H9 (cell line): ENCODE measurements at regions not wholly inside any gene's neighbourhood (a gene's known extent, or its start where the extent isn't known, plus 50 kb on each side); places are given as distances from the start of the nearest gene placed in this dataset.
A peak's percentile ranks its signal among the peaks of the same experiment; 100 is the strongest.

Source experiments
- DNase-seq: peaks from one replicate; pipeline ENCODE4 v3.0.0-alpha.2; 2017
- H2AFZ ChIP-seq: one replicate; pipeline ENCODE4 v1.6.1; 2013; ENCODE audit warnings: mild to moderate bottlenecking, low read length, control low read depth, moderate library complexity
- H2AK5ac ChIP-seq: 2 replicates; pipeline ENCODE4 v1.6.1; 2013; ENCODE audit warnings: low read length, control low read depth, mixed read lengths; ENCODE audit not compliant: insufficient read length
- H2BK120ac ChIP-seq: one replicate; pipeline ENCODE4 v1.6.1; 2013; ENCODE audit warnings: low read depth, mild to moderate bottlenecking, low read length, control low read depth, inconsistent platforms; ENCODE audit not compliant: poor library complexity, severe bottlenecking
- H2BK12ac ChIP-seq: 2 replicates; pipeline ENCODE4 v1.6.1; 2013; ENCODE audit warnings: low read length, control low read depth, mixed read lengths, low read depth; ENCODE audit not compliant: insufficient read length
- H2BK15ac ChIP-seq: 2 replicates; pipeline ENCODE4 v1.6.1; 2013; ENCODE audit warnings: low read depth, low read length, control low read depth
- H2BK20ac ChIP-seq: one replicate; pipeline ENCODE4 v1.6.1; 2013; ENCODE audit warnings: low read depth, mild to moderate bottlenecking, low read length, control low read depth, inconsistent platforms; ENCODE audit not compliant: poor library complexity, severe bottlenecking
- H2BK5ac ChIP-seq: 2 replicates; pipeline ENCODE4 v1.6.1; 2013; ENCODE audit warnings: low read length, control low read depth, mixed read lengths; ENCODE audit not compliant: insufficient read length
- H3K14ac ChIP-seq: 2 replicates; pipeline ENCODE4 v1.6.1; 2013; ENCODE audit warnings: low read length, control low read depth; ENCODE audit not compliant: insufficient read depth
- H3K18ac ChIP-seq: 2 replicates; pipeline ENCODE4 v1.6.1; 2013; ENCODE audit warnings: low read depth, mild to moderate bottlenecking, mixed read lengths, low read length, control low read depth; ENCODE audit not compliant: insufficient read length
- H3K23ac ChIP-seq: 2 replicates; pipeline ENCODE4 v1.6.1; 2013; ENCODE audit warnings: low read length, control low read depth, mixed read lengths, low read depth; ENCODE audit not compliant: insufficient read length
- H3K23me2 ChIP-seq: 2 replicates; pipeline ENCODE4 v1.6.1; 2013; ENCODE audit warnings: low read depth, mild to moderate bottlenecking, mixed read lengths, low read length, control low read depth; ENCODE audit not compliant: insufficient read length, poor library complexity, severe bottlenecking
- H3K27ac ChIP-seq: 2 replicates; pipeline ENCODE4 v1.5.1; 2013; ENCODE audit warnings: low read length, control low read depth, mixed read lengths, low read depth; ENCODE audit not compliant: insufficient read length
- H3K27me3 ChIP-seq: 2 replicates; pipeline ENCODE4 v1.6.1; 2013; ENCODE audit warnings: low read length, control low read depth, inconsistent platforms; ENCODE audit not compliant: insufficient read depth
- H3K4ac ChIP-seq: 2 replicates; pipeline ENCODE4 v1.6.1; 2013; ENCODE audit warnings: low read depth, mild to moderate bottlenecking, control low read depth, inconsistent platforms, low read length, moderate library complexity
- H3K4me1 ChIP-seq: 2 replicates; pipeline ENCODE4 v1.6.1; 2013; ENCODE audit warnings: low read length, control low read depth, inconsistent platforms; ENCODE audit not compliant: insufficient read depth
- H3K4me2 ChIP-seq: 2 replicates; pipeline ENCODE4 v1.6.1; 2013; ENCODE audit warnings: low read length, control low read depth, mixed read lengths; ENCODE audit not compliant: insufficient read length, insufficient read depth
- H3K56ac ChIP-seq: 2 replicates; pipeline ENCODE4 v1.6.1; 2013; ENCODE audit warnings: low read depth, mild to moderate bottlenecking, mixed read lengths, low read length, control low read depth; ENCODE audit not compliant: insufficient read length
- H3K79me1 ChIP-seq: 2 replicates; pipeline ENCODE4 v1.6.1; 2013; ENCODE audit warnings: low read depth, mild to moderate bottlenecking, moderate library complexity, low read length, control low read depth, inconsistent platforms; ENCODE audit not compliant: insufficient read depth, poor library complexity, severe bottlenecking
- H3K79me2 ChIP-seq: 2 replicates; pipeline ENCODE4 v1.6.1; 2013; ENCODE audit warnings: low read length, control low read depth, inconsistent platforms; ENCODE audit not compliant: insufficient read depth
- H3K9ac ChIP-seq: 2 replicates; pipeline ENCODE4 v1.6.1; 2013; ENCODE audit warnings: low read length, control low read depth, mixed read lengths; ENCODE audit not compliant: insufficient read length; ENCODE audit errors: extremely low read depth
- H3K9me3 ChIP-seq: one replicate; pipeline ENCODE4 v1.6.1; 2013; ENCODE audit warnings: low read depth, low read length, inconsistent platforms; ENCODE audit not compliant: control insufficient read depth
- H3T11ph ChIP-seq: one replicate; pipeline ENCODE4 v1.6.1; 2013; ENCODE audit warnings: mild to moderate bottlenecking, low read length, control low read depth, inconsistent platforms
- H4K20me1 ChIP-seq: one replicate; pipeline ENCODE4 v1.6.1; 2013; ENCODE audit not compliant: control insufficient read depth, insufficient read length, insufficient read depth
- H4K5ac ChIP-seq: 2 replicates; pipeline ENCODE4 v1.6.1; 2013; ENCODE audit warnings: low read depth, mild to moderate bottlenecking, mixed read lengths, low read length, control low read depth; ENCODE audit not compliant: insufficient read length
- H4K8ac ChIP-seq: replicated peaks from 2 replicates; pipeline ENCODE4 v1.6.1; 2013; ENCODE audit warnings: low read length, control low read depth, mixed read lengths, low read depth; ENCODE audit not compliant: insufficient read length
- H4K91ac ChIP-seq: 2 replicates; pipeline ENCODE4 v1.6.1; 2013; ENCODE audit warnings: low read depth, mild to moderate bottlenecking, moderate library complexity, mixed read lengths, low read length, control low read depth; ENCODE audit not compliant: insufficient read length
- H3K27ac Mint-ChIP-seq, 3 experiments: 2 replicates in 2 of 3; 3 replicates in 1 of 3; pipeline ENCODE4 v1.8.0; 2020 to 2021; ENCODE audit warnings: mixed read lengths in 3 of 3, mild to moderate bottlenecking in 1 of 3, moderate library complexity in 1 of 3
- H3K27me3 Mint-ChIP-seq: 2 replicates; pipeline ENCODE4 v1.8.0; 2021; ENCODE audit warnings: low read depth, mild to moderate bottlenecking, moderate library complexity, mixed read lengths
- H3K36me3 Mint-ChIP-seq, 3 experiments: 2 replicates in 2 of 3; 3 replicates in 1 of 3; pipeline ENCODE4 v1.8.0; 2020 to 2021; ENCODE audit warnings: low read depth in 3 of 3, mixed read lengths in 3 of 3; ENCODE audit not compliant: insufficient read depth in 1 of 3
- H3K4me1 Mint-ChIP-seq, 2 experiments: 2 replicates each; pipeline ENCODE4 v1.8.0; 2020; ENCODE audit warnings: mixed read lengths in 2 of 2
- H3K4me3 Mint-ChIP-seq, 2 experiments: 2 replicates in 1 of 2; 3 replicates in 1 of 2; pipeline ENCODE4 v1.8.0; 2020 to 2021; ENCODE audit warnings: mild to moderate bottlenecking in 2 of 2, mixed read lengths in 2 of 2, moderate library complexity in 1 of 2
- H3K9me3 Mint-ChIP-seq, 2 experiments: 2 replicates in 1 of 2; 3 replicates in 1 of 2; pipeline ENCODE4 v1.8.0; 2020; ENCODE audit warnings: mild to moderate bottlenecking in 2 of 2, mixed read lengths in 2 of 2, moderate library complexity in 1 of 2
- WGBS: extraction: QIAGEN DNeasy Blood & Tissue Kit; methylation state at CpG from one replicate; pipeline ENCODE4 v1.1.7; 2013; ENCODE audit warnings: missing lambda C conversion rate, low lambda C conversion rate, mixed read lengths; ENCODE audit not compliant: insufficient read length; ENCODE audit errors: extremely low coverage; 5-methylcytosine and 5-hydroxymethylcytosine counted together
- TF ChIP-seq, protein P1 (sequence below): fragments of 200-600 bp; sonication (generic); conservative IDR thresholded peaks from 3 replicates; pipeline ENCODE4 v1.8.0; 2021; ENCODE audit warnings: antibody characterized with exemption, mild to moderate bottlenecking

DNA sequence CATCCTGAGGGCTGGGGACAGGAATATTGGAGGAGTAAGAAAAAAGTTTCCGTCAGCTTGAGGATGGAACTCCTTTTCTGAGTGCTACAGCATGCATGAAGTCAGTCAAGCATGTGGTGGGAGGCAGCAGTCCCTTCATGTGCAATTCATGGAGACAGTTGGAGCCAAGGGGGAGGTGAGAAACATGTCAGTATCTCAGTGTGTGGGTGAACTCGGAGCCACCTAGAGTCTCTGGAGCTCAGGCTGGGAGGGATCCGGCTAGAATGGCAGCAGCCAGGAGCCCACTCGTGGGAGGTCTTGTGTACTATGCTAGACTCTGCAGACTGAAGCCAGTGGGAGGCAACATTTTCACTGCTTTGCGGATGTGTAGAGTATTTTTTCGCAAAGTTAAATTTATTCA, 60.3 kb downstream of the AVPR1A start:
- H3K27me3 Mint-ChIP-seq, result no peaks in the 10 kb centered on the region
- Histone ChIP-seq H3K9ac (no peak overlapping the region), H2BK120ac (no peak overlapping the region), H3K79me1 (no peaks in the 10 kb centered on the region), H3K27me3 (no peaks in the 10 kb centered on the region), H3K23ac (no peak overlapping the region), H4K91ac (no peak overlapping the region), H4K5ac (no peak overlapping the region), H3K79me2 (no peaks in the 10 kb centered on the region), H3K14ac (no peak overlapping the region), H3K56ac (no peak overlapping the region), H3K9me3 (no peaks in the 10 kb centered on the region), H3K27ac (no peak overlapping the region), H3T11ph (no peak overlapping the region), H4K8ac (no peak overlapping the region), H3K18ac (no peak overlapping the region), H2BK12ac (no peak overlapping the region), H2AK5ac (no peak overlapping the region), H3K4me2 (no peak overlapping the region), H3K4ac (no peak overlapping the region), H2BK20ac (no peak overlapping the region), H2AFZ (no peak overlapping the region), H4K20me1 (no peaks in the 10 kb centered on the region), H2BK15ac (no peak overlapping the region), H3K4me1 (no peaks in the 10 kb centered on the region), H3K23me2 (no peaks in the 10 kb centered on the region), H2BK5ac (no peak overlapping the region)
- H3K4me1 Mint-ChIP-seq, result peaks cover 14 to 20% of the 10 kb centered on the region in 2 experiments
- H3K9me3 Mint-ChIP-seq, result no peaks in the 10 kb centered on the region
- no CpG with 5 or more reads among the region's 6 CpGs for WGBS
- DNase-seq, result no peak
- no peak overlapping the region for H3K4me3 Mint-ChIP-seq
- TF ChIP-seq, protein P1, sequence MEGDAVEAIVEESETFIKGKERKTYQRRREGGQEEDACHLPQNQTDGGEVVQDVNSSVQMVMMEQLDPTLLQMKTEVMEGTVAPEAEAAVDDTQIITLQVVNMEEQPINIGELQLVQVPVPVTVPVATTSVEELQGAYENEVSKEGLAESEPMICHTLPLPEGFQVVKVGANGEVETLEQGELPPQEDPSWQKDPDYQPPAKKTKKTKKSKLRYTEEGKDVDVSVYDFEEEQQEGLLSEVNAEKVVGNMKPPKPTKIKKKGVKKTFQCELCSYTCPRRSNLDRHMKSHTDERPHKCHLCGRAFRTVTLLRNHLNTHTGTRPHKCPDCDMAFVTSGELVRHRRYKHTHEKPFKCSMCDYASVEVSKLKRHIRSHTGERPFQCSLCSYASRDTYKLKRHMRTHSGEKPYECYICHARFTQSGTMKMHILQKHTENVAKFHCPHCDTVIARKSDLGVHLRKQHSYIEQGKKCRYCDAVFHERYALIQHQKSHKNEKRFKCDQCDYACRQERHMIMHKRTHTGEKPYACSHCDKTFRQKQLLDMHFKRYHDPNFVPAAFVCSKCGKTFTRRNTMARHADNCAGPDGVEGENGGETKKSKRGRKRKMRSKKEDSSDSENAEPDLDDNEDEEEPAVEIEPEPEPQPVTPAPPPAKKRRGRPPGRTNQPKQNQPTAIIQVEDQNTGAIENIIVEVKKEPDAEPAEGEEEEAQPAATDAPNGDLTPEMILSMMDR, result no peak
- no peaks in the 10 kb centered on the region; a peak in 1 of 7 replicates for H3K36me3 Mint-ChIP-seq
- peak overlapping the region in 1 of 3 experiments; percentile 38; a peak in 1 of 7 replicates for H3K27ac Mint-ChIP-seq
